ENCODE measurements at regions not wholly inside any gene's neighbourhood (a gene's known extent, or its start where the extent isn't known, plus 50 kb on each side); places are given as distances from the start of the nearest gene placed in this dataset.

- H3K4me3 ChIP-seq (ENCODE audit: low read length in 3 of 3) = no peak overlapping the region
- H3K27ac ChIP-seq (ENCODE audit: low read depth in 2 of 2, low read length in 2 of 2) = no peak overlapping the region
- H3K4me1 ChIP-seq (ENCODE audit: control insufficient read depth in 2 of 3, insufficient read depth in 2 of 3, low read depth in 1 of 3, low read length in 3 of 3) = peaks cover 0 to 39% (median 22%) of the 10 kb centered on the region in 3 donors
- TF ChIP-seq, protein P1, sequence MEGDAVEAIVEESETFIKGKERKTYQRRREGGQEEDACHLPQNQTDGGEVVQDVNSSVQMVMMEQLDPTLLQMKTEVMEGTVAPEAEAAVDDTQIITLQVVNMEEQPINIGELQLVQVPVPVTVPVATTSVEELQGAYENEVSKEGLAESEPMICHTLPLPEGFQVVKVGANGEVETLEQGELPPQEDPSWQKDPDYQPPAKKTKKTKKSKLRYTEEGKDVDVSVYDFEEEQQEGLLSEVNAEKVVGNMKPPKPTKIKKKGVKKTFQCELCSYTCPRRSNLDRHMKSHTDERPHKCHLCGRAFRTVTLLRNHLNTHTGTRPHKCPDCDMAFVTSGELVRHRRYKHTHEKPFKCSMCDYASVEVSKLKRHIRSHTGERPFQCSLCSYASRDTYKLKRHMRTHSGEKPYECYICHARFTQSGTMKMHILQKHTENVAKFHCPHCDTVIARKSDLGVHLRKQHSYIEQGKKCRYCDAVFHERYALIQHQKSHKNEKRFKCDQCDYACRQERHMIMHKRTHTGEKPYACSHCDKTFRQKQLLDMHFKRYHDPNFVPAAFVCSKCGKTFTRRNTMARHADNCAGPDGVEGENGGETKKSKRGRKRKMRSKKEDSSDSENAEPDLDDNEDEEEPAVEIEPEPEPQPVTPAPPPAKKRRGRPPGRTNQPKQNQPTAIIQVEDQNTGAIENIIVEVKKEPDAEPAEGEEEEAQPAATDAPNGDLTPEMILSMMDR (IDR thresholded peaks at IDR 0.05; ENCODE audit: borderline replicate concordance, extremely low read depth, insufficient read depth) = no peak
- FAIRE-seq = no peak
- H3K9ac ChIP-seq (ENCODE audit: low read length in 3 of 3) = no peak overlapping the region
- no peak for DNase-seq
- intact Hi-C loops (cut with DNase I) = no loop called here
- H3K36me3 ChIP-seq (ENCODE audit: control insufficient read depth in 2 of 3, insufficient read depth in 3 of 3, low read length in 3 of 3) = no peaks in the 10 kb centered on the region
- no peaks in the 10 kb centered on the region for H3K27me3 ChIP-seq (ENCODE audit: control insufficient read depth, insufficient read depth, low read length)
- H3K9me3 ChIP-seq (ENCODE audit: control insufficient read depth in 2 of 3, insufficient read depth in 1 of 3, low read length in 3 of 3) = no peaks in the 10 kb centered on the region
Measured at GRCh38 chr4:41428601-41429279, 109.2 kb upstream of the LIMCH1 start.

GRCh38 chr4:41429280-41429669 lies 108.7 kb upstream of the LIMCH1 start:
- H3K9ac ChIP-seq (ENCODE audit: low read length in 3 of 3) = no peak overlapping the region
- TF ChIP-seq, protein P1 (IDR thresholded peaks at IDR 0.05; ENCODE audit: borderline replicate concordance, extremely low read depth, insufficient read depth) = no peak
- H3K27me3 ChIP-seq (ENCODE audit: control insufficient read depth, insufficient read depth, low read length) = no peaks in the 10 kb centered on the region
- DNase-seq (no peak), FAIRE-seq (no peak)
- H3K9me3 ChIP-seq (ENCODE audit: control insufficient read depth in 2 of 3, insufficient read depth in 1 of 3, low read length in 3 of 3) = no peaks in the 10 kb centered on the region
- H3K36me3 ChIP-seq (ENCODE audit: control insufficient read depth in 2 of 3, insufficient read depth in 3 of 3, low read length in 3 of 3) = no peaks in the 10 kb centered on the region
- H3K4me1 ChIP-seq (ENCODE audit: control insufficient read depth in 2 of 3, insufficient read depth in 2 of 3, low read depth in 1 of 3, low read length in 3 of 3) = peaks cover 0 to 44% (median 25%) of the 10 kb centered on the region in 3 donors
- H3K4me3 ChIP-seq (ENCODE audit: low read length in 3 of 3) = no peak overlapping the region
- intact Hi-C loops (cut with DNase I) = no loop called here
- H3K27ac ChIP-seq (ENCODE audit: low read depth in 2 of 2, low read length in 2 of 2) = no peak overlapping the region

- TF ChIP-seq, protein P1 (IDR thresholded peaks at IDR 0.05; ENCODE audit: borderline replicate concordance, extremely low read depth, insufficient read depth) = no peak
- intact Hi-C loops (cut with DNase I) = no loop called here
- peaks cover 0 to 52% (median 26%) of the 10 kb centered on the region in 3 donors for H3K4me1 ChIP-seq (ENCODE audit: control insufficient read depth in 2 of 3, insufficient read depth in 2 of 3, low read depth in 1 of 3, low read length in 3 of 3)
- no peaks in the 10 kb centered on the region for H3K36me3 ChIP-seq (ENCODE audit: control insufficient read depth in 2 of 3, insufficient read depth in 3 of 3, low read length in 3 of 3)
- FAIRE-seq = no peak
- DNase-seq = no peak
- no peak overlapping the region for H3K9ac ChIP-seq (ENCODE audit: low read length in 3 of 3)
- no peaks in the 10 kb centered on the region for H3K9me3 ChIP-seq (ENCODE audit: control insufficient read depth in 2 of 3, insufficient read depth in 1 of 3, low read length in 3 of 3)
- H3K27ac ChIP-seq (ENCODE audit: low read depth in 2 of 2, low read length in 2 of 2) = no peak overlapping the region
- H3K4me3 ChIP-seq (ENCODE audit: low read length in 3 of 3) = no peak overlapping the region
- no peaks in the 10 kb centered on the region for H3K27me3 ChIP-seq (ENCODE audit: control insufficient read depth, insufficient read depth, low read length)
Measured at GRCh38 chr4:41430792-41431191, 107.2 kb upstream of the LIMCH1 start.

- peaks cover 0 to 57% (median 28%) of the 10 kb centered on the region in 3 donors for H3K4me1 ChIP-seq (ENCODE audit: control insufficient read depth in 2 of 3, insufficient read depth in 2 of 3, low read depth in 1 of 3, low read length in 3 of 3)
- no peak overlapping the region for H3K4me3 ChIP-seq (ENCODE audit: low read length in 3 of 3)
- FAIRE-seq = peak; percentile 15
- no peaks in the 10 kb centered on the region for H3K36me3 ChIP-seq (ENCODE audit: control insufficient read depth in 2 of 3, insufficient read depth in 3 of 3, low read length in 3 of 3)
- TF ChIP-seq, protein P1 (IDR thresholded peaks at IDR 0.05; ENCODE audit: borderline replicate concordance, extremely low read depth, insufficient read depth) = no peak
- no peaks in the 10 kb centered on the region for H3K9me3 ChIP-seq (ENCODE audit: control insufficient read depth in 2 of 3, insufficient read depth in 1 of 3, low read length in 3 of 3)
- H3K27me3 ChIP-seq (ENCODE audit: control insufficient read depth, insufficient read depth, low read length) = no peaks in the 10 kb centered on the region
- intact Hi-C loops (cut with DNase I) = no loop called here
- H3K9ac ChIP-seq (ENCODE audit: low read length in 3 of 3) = no peak overlapping the region
- no peak overlapping the region for H3K27ac ChIP-seq (ENCODE audit: low read depth in 2 of 2, low read length in 2 of 2)
- DNase-seq = no peak
Measured at GRCh38 chr4:41431276-41431675, 106.7 kb upstream of the LIMCH1 start.

Measured in kidney (tissue), 13 donors.